ENCODE measurements at regions not wholly inside any gene's neighbourhood (a gene's known extent, or its start where the extent isn't known, plus 50 kb on each side); places are given as distances from the start of the nearest gene placed in this dataset.

GRCh38 chr2:116238511-116238910, 1576.0 kb upstream of the DDX18 start:
- TF ChIP-seq EZH2 (IDR thresholded peaks at IDR 0.05) (no peak), POLR2AphosphoS5 (IDR thresholded peaks at IDR 0.05; ENCODE audit: borderline replicate concordance, low read depth, low read length) (no peak), FOXP2 (optimal IDR thresholded peaks at IDR 0.05; ENCODE audit: control extremely low read depth, extremely low read length, insufficient read depth) (no peak)

Data from SK-N-MC (cell line).